A549 (cell line): ENCODE measurements at regions not wholly inside any gene's neighbourhood (a gene's known extent, or its start where the extent isn't known, plus 50 kb on each side); places are given as distances from the start of the nearest gene placed in this dataset.

Experiments used
- ATAC-seq, 2 experiments: fragments of 200-7000 bp in 1 of 2; fragments of >200 bp in 1 of 2; cut with Nextera tagmentation in 1 of 2; cut with Tn5 transposase in 1 of 2; 3 replicates each; pipeline versions ENCODE4 v1.8.0 to v1.9.1; 2018 to 2020; ENCODE audit warnings: mild to moderate bottlenecking in 1 of 2, moderate library complexity in 1 of 2
- CTCF ChIA-PET: fragments of 300-600 bp; sonication (Branson Sonifier 250); formaldehyde crosslinking; extraction: SDS; loops from one replicate; lab custom pipeline; 2021; ENCODE audit warnings: antibody characterized with exemption, inconsistent platforms; lab: Yijun Ruan, JAX
- POLR2A ChIA-PET: fragments of 350-600 bp; formaldehyde crosslinking; extraction: SDS; loops from one replicate; lab custom pipeline; 2021; ENCODE audit warnings: antibody characterized with exemption, inconsistent platforms; lab: Yijun Ruan, JAX
- DNase-seq, 2 experiments: peaks; one replicate each; pipeline versions ENCODE4 v3.0.0 to v3.0.0-alpha.2; 2011 to 2016; ENCODE audit warnings: low read depth in 1 of 2, low spot score in 1 of 2
- FAIRE-seq: peaks from 2 replicates; lab custom pipeline; 2011; peaks lifted over from hg19 to GRCh38; lab: Jason Lieb, UNC
- H3K27ac ChIP-seq, 2 experiments: fragments of >200 bp; sonication (Bioruptor Twin); formaldehyde crosslinking; 3 replicates each; pipeline ENCODE4 v1.5.1; 2016 to 2017
- H3K4me1 ChIP-seq: fragments of >200 bp; sonication (Bioruptor Twin); formaldehyde crosslinking; 3 replicates; pipeline ENCODE4 v1.6.1; 2016
- H3K4me2 ChIP-seq: fragments of >200 bp; sonication (Bioruptor Twin); formaldehyde crosslinking; 3 replicates; pipeline ENCODE4 v1.6.1; 2016
- H3K4me3 ChIP-seq: fragments of >200 bp; sonication (Bioruptor Twin); formaldehyde crosslinking; 3 replicates; pipeline ENCODE4 v1.5.1; 2016
- H3K9me3 ChIP-seq: fragments of >200 bp; sonication (Bioruptor Twin); formaldehyde crosslinking; 3 replicates; pipeline ENCODE4 v1.6.1; 2016
- CBX2 ChIP-seq: fragments of 200-600 bp; sonication (generic); IDR thresholded peaks from 2 replicates; pipeline ENCODE4 v1.6.1; 2016; ENCODE audit warnings: low read depth, mild to moderate bottlenecking, borderline replicate concordance
- CEBPB ChIP-seq, 2 experiments: fragments of >200 bp in 1 of 2; sonication (Bioruptor Twin) in 1 of 2; formaldehyde crosslinking in 1 of 2; IDR thresholded peaks; 2 replicates each; pipeline ENCODE4 v1.6.1; 2012 to 2016
- EHF ChIP-seq: fragments of 250-450 bp; sonication (Bioruptor Pico); IDR thresholded peaks from 2 replicates; pipeline ENCODE4 v1.5.0; 2020; ENCODE audit warnings: mild to moderate bottlenecking
- ESRRA ChIP-seq: fragments of 150-350 bp; IDR thresholded peaks from 2 replicates; pipeline ENCODE4 v1.6.1; 2014; ENCODE audit warnings: mild to moderate bottlenecking, low read length, borderline replicate concordance
- FOSB ChIP-seq: fragments of 250-450 bp; sonication (Bioruptor Pico); IDR thresholded peaks from 2 replicates; pipeline ENCODE4 v1.5.0; 2020; ENCODE audit warnings: mild to moderate bottlenecking, moderate library complexity
- FOSL2 ChIP-seq, 2 experiments: fragments of 450-650 bp in 1 of 2; fragments of >200 bp in 1 of 2; sonication (Bioruptor Twin) in 1 of 2; formaldehyde crosslinking; IDR thresholded peaks; 2 replicates each; pipeline versions ENCODE4 v1.5.0 to v1.6.1; 2016 to 2020; ENCODE audit warnings: mild to moderate bottlenecking in 1 of 2, moderate library complexity in 1 of 2
- HOXB13 ChIP-seq: fragments of 250-450 bp; sonication (Bioruptor Pico); IDR thresholded peaks from 2 replicates; pipeline ENCODE4 v1.5.0; 2020; ENCODE audit warnings: low read depth, mild to moderate bottlenecking, moderate library complexity
- JUN ChIP-seq, 2 experiments: fragments of >200 bp; sonication (Bioruptor Twin); formaldehyde crosslinking; IDR thresholded peaks; 2 replicates in 1 of 2; 3 replicates in 1 of 2; pipeline ENCODE4 v1.6.1; 2016 to 2017
- JUNB ChIP-seq: fragments of >200 bp; sonication (Bioruptor Twin); formaldehyde crosslinking; IDR thresholded peaks from 2 replicates; pipeline ENCODE4 v1.6.1; 2016
- MAFK ChIP-seq: fragments of 450-650 bp; IDR thresholded peaks from 2 replicates; pipeline ENCODE4 v1.6.1; 2014; ENCODE audit not compliant: partially characterized antibody
- MYC ChIP-seq: IDR thresholded peaks from 2 replicates; pipeline ENCODE4 v1.6.1; 2012; ENCODE audit warnings: mild to moderate bottlenecking, inconsistent platforms, low read length, improper control_type of control experiment, borderline replicate concordance
- POLR2A ChIP-seq: IDR thresholded peaks from 2 replicates; pipeline ENCODE4 v1.6.1; 2012; ENCODE audit warnings: mild to moderate bottlenecking, low read length
- RAD21 ChIP-seq, 2 experiments: fragments of >200 bp in 1 of 2; sonication (Bioruptor Twin) in 1 of 2; formaldehyde crosslinking in 1 of 2; IDR thresholded peaks in 1 of 2; conservative IDR thresholded peaks in 1 of 2; 2 replicates in 1 of 2; 3 replicates in 1 of 2; pipeline ENCODE4 v1.6.1; 2012 to 2018; ENCODE audit warnings: inconsistent platforms in 1 of 2
- RCOR1 ChIP-seq: fragments of 150-350 bp; IDR thresholded peaks from 2 replicates; pipeline ENCODE4 v1.6.1; 2014; ENCODE audit warnings: antibody characterized with exemption, low read length, low read depth
- RNF2 ChIP-seq: fragments of 200-600 bp; sonication (generic); IDR thresholded peaks from 2 replicates; pipeline ENCODE4 v1.6.1; 2016; ENCODE audit warnings: low read depth, mild to moderate bottlenecking, antibody characterized with exemption, moderate library complexity, borderline replicate concordance
- SMC3 ChIP-seq: fragments of >200 bp; sonication (Bioruptor Twin); formaldehyde crosslinking; IDR thresholded peaks from 3 replicates; pipeline ENCODE4 v1.6.1; 2018; ENCODE audit warnings: inconsistent platforms
- SREBF2 ChIP-seq: fragments of 450-650 bp; IDR thresholded peaks from 2 replicates; pipeline ENCODE4 v1.6.1; 2014; ENCODE audit warnings: mild to moderate bottlenecking, moderate library complexity
- ZNF302 ChIP-seq: fragments of 250-450 bp; sonication (Bioruptor Pico); IDR thresholded peaks from 2 replicates; pipeline ENCODE4 v1.9.0; 2021; ENCODE audit warnings: inconsistent platforms, mild to moderate bottlenecking, moderate library complexity
- WGBS: methylation state at CpG from one replicate; pipeline ENCODE4 v1.1.6; 2017; ENCODE audit errors: missing lambda C conversion rate; 5-methylcytosine and 5-hydroxymethylcytosine counted together
- TF ChIP-seq, protein P1 (sequence below): IDR thresholded peaks from 2 replicates; pipeline ENCODE4 v1.6.1; 2012
- TF ChIP-seq, protein P2 (sequence below): fragments of 250-450 bp; sonication (Bioruptor Pico); IDR thresholded peaks from 2 replicates; pipeline ENCODE4 v1.5.0; 2021; ENCODE audit warnings: mild to moderate bottlenecking, moderate library complexity, borderline replicate concordance
- TF ChIP-seq, protein P3 (sequence below): fragments of 200-600 bp; sonication (generic); IDR thresholded peaks from 2 replicates; pipeline ENCODE4 v1.6.1; 2016; ENCODE audit warnings: antibody characterized with exemption, mild to moderate bottlenecking, moderate library complexity
- TF ChIP-seq, protein P4 (sequence below): fragments of 150-350 bp; IDR thresholded peaks from 2 replicates; pipeline ENCODE4 v1.6.1; 2014; ENCODE audit warnings: low read depth, mild to moderate bottlenecking, low read length
- TF ChIP-seq, protein P5 (sequence below): fragments of >200 bp; sonication (Bioruptor Twin); formaldehyde crosslinking; IDR thresholded peaks from 2 replicates; pipeline ENCODE4 v1.6.1; 2016

DNA sequence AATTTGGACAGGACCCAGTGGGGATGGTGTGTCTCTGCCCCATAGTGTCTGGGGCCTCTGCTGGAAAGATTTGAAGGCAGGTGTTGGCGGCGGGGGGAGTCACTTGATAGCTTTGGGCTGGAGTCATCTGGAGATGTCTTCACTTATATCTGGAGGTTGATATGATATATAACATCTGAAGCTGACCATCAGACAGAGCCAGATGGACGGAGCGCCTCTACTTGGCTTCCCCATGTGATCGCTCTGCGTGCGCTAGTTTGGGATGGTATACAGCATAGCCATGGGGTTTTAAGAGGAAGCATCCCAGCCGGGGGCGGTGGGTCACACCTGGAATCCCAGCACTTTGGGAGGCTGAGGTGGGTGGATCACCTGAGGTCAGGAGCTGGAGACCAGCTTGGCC, 130.7 kb upstream of the NLRP1 start:
- H3K27ac ChIP-seq = no peak overlapping the region
- ATAC-seq (no peak), FAIRE-seq (no peak), DNase-seq (no peak)
- H3K4me1 ChIP-seq = peaks cover 10% of the 10 kb centered on the region; the same call in 2 of the 3 replicates
- H3K9me3 ChIP-seq = no peaks in the 10 kb centered on the region
- H3K4me2 ChIP-seq = no peak overlapping the region
- WGBS = 66% methylated on average over 9 of the region's 9 CpGs
- ChIA-PET CTCF (no interaction called here), POLR2A (no interaction called here)
- TF ChIP-seq SREBF2 = no peak
- TF ChIP-seq JUNB = no peak
- TF ChIP-seq, protein P1, sequence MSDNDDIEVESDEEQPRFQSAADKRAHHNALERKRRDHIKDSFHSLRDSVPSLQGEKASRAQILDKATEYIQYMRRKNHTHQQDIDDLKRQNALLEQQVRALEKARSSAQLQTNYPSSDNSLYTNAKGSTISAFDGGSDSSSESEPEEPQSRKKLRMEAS = no peak
- H3K4me3 ChIP-seq = no peak overlapping the region

DNA sequence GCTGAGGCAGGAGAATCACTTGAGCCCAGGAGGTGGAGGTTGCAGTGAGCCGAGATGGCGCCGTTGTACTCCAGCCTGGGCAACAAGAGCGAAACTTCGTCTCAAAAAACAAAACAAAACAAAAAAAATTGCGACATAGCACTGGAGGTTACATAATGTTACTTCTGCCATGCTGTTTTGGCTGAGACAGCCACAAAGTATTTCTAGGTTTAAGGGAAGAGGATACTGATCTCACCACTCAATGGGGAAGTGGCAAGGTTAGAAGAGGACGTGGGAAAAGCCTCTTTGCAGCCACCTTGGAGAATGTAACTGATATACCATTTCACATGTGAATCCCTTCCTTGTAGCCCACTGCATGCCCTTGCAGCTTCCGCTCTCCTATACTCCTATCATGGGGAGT, 131.2 kb upstream of the NLRP1 start:
- DNase-seq (no peak), ATAC-seq (no peak), FAIRE-seq (no peak)
- no peak overlapping the region for H3K4me3 ChIP-seq
- TF ChIP-seq ESRRA = no peak
- no peak for TF ChIP-seq CBX2
- 0 out of 4 replicates have a peak, but pooled peaks of 1 of the 2 experiments have one; percentile 10 for TF ChIP-seq CEBPB (IDR thresholded peaks at IDR 0.05)
- no peak for TF ChIP-seq FOSL2 (IDR thresholded peaks at IDR 0.05)
- TF ChIP-seq FOSL2 (CRISPR knock-in tag; IDR thresholded peaks at IDR 0.05) = no peak
- CTCF ChIA-PET = no interaction called here
- H3K27ac ChIP-seq = no peak overlapping the region
- H3K9me3 ChIP-seq = no peaks in the 10 kb centered on the region
- peaks cover 10% of the 10 kb centered on the region; the same call in 2 of the 3 replicates for H3K4me1 ChIP-seq
- no peak overlapping the region for H3K4me2 ChIP-seq
- POLR2A ChIA-PET = no interaction called here
- WGBS = 54% methylated on average over 8 of the region's 8 CpGs

DNA sequence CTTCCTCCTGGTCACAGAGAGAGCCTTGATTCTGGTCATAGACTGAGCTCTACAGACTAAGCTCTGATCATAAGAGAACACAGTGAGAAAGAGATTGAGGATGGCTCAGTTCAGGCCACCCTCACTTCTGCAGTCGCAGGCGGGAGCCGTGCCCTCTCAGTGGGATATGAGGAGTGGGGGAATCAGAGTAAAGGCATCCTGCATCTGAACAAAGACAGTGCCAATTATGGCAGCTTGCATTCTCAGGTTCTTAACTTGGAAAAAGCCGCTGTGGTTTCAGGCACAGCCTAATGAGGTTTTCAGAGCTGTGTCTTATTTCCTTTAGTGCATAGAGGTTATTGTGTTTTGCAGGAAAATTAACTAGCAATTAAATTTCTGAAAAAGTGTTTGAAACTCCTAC, 134.4 kb upstream of the NLRP1 start:
- H3K4me2 ChIP-seq = no peak overlapping the region
- CTCF ChIA-PET = interaction anchor here (0.7 to 1.6 kb wide), 5 partner anchors 11 to 703 kb away, joined by 3 to 5 read pairs (median 3); no protein-coding TSS in a partner anchor
- 80% methylated on average over 4 of the region's 4 CpGs for WGBS

DNA sequence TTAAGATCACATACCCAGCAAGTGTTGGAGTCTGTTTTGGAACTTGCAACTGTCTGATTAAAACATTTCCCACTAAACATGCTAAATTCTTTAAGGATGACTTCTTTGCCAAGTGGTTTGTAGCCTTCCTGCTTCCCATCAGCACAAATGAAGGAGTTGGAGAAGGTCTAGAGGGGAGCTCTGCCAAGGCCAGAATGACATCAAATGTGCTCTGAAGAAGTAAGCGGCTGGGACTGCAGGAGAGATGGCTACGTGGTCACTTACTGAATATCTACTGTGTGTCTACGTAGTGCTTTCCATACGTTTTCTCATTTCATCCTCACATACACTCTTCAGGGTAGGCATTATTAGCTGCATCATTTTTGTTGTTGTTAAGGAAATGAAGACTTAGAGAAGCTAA, 135.7 kb upstream of the NLRP1 start:
- no peak for DNase-seq
- ChIA-PET CTCF (interaction anchor here (1.4 to 1.6 kb wide), 3 partner anchors 13 to 17 kb away, joined by 3 to 5 read pairs (median 4); no protein-coding TSS in a partner anchor), POLR2A (no interaction called here)
- no peak overlapping the region for H3K27ac ChIP-seq
- no peak overlapping the region for H3K4me3 ChIP-seq
- WGBS = 69% methylated on average over 4 of the region's 4 CpGs
- ATAC-seq = no peak
- peaks cover 10% of the 10 kb centered on the region; the same call in 2 of the 3 replicates for H3K4me1 ChIP-seq
- H3K4me2 ChIP-seq = no peak overlapping the region
- 0 out of 3 replicates have a peak, but pooled peaks cover 8% of the 10 kb centered on the region for H3K9me3 ChIP-seq
- no peak for FAIRE-seq
- TF ChIP-seq, protein P2, sequence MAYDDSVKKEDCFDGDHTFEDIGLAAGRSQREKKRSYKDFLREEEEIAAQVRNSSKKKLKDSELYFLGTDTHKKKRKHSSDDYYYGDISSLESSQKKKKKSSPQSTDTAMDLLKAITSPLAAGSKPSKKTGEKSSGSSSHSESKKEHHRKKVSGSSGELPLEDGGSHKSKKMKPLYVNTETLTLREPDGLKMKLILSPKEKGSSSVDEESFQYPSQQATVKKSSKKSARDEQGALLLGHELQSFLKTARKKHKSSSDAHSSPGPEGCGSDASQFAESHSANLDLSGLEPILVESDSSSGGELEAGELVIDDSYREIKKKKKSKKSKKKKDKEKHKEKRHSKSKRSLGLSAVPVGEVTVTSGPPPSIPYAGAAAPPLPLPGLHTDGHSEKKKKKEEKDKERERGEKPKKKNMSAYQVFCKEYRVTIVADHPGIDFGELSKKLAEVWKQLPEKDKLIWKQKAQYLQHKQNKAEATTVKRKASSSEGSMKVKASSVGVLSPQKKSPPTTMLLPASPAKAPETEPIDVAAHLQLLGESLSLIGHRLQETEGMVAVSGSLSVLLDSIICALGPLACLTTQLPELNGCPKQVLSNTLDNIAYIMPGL (CRISPR knock-in tag) = no peak
- no peak for TF ChIP-seq JUN (IDR thresholded peaks at IDR 0.05)
- TF ChIP-seq RCOR1 = no peak
- TF ChIP-seq, protein P3, sequence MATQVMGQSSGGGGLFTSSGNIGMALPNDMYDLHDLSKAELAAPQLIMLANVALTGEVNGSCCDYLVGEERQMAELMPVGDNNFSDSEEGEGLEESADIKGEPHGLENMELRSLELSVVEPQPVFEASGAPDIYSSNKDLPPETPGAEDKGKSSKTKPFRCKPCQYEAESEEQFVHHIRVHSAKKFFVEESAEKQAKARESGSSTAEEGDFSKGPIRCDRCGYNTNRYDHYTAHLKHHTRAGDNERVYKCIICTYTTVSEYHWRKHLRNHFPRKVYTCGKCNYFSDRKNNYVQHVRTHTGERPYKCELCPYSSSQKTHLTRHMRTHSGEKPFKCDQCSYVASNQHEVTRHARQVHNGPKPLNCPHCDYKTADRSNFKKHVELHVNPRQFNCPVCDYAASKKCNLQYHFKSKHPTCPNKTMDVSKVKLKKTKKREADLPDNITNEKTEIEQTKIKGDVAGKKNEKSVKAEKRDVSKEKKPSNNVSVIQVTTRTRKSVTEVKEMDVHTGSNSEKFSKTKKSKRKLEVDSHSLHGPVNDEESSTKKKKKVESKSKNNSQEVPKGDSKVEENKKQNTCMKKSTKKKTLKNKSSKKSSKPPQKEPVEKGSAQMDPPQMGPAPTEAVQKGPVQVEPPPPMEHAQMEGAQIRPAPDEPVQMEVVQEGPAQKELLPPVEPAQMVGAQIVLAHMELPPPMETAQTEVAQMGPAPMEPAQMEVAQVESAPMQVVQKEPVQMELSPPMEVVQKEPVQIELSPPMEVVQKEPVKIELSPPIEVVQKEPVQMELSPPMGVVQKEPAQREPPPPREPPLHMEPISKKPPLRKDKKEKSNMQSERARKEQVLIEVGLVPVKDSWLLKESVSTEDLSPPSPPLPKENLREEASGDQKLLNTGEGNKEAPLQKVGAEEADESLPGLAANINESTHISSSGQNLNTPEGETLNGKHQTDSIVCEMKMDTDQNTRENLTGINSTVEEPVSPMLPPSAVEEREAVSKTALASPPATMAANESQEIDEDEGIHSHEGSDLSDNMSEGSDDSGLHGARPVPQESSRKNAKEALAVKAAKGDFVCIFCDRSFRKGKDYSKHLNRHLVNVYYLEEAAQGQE = no peak
- TF ChIP-seq, protein P4, sequence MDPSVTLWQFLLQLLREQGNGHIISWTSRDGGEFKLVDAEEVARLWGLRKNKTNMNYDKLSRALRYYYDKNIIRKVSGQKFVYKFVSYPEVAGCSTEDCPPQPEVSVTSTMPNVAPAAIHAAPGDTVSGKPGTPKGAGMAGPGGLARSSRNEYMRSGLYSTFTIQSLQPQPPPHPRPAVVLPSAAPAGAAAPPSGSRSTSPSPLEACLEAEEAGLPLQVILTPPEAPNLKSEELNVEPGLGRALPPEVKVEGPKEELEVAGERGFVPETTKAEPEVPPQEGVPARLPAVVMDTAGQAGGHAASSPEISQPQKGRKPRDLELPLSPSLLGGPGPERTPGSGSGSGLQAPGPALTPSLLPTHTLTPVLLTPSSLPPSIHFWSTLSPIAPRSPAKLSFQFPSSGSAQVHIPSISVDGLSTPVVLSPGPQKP = no peak
- TF ChIP-seq EHF (CRISPR knock-in tag) = no peak
- TF ChIP-seq, protein P5, sequence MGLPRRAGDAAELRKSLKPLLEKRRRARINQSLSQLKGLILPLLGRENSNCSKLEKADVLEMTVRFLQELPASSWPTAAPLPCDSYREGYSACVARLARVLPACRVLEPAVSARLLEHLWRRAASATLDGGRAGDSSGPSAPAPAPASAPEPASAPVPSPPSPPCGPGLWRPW = no peak
- no peak for TF ChIP-seq SMC3
- TF ChIP-seq, protein P1 = no peak

More for the DNA sequence above, 134.4 kb upstream of the NLRP1 start:
- Histone ChIP-seq H3K4me1 (peaks cover 10% of the 10 kb centered on the region; the same call in 2 of the 3 replicates), H3K27ac (no peak overlapping the region), H3K9me3 (no peaks in the 10 kb centered on the region), H3K4me3 (no peak overlapping the region)
- POLR2A ChIA-PET = no interaction called here
- peak; percentile 22 to 48; a peak in 3 of 6 replicates for ATAC-seq
- DNase-seq = no peak
- no peak for TF ChIP-seq RAD21 (conservative IDR thresholded peaks at IDR 0.05 in 1 of 2, IDR thresholded peaks at IDR 0.05 in 1 of 2)
- TF ChIP-seq, protein P2 (CRISPR knock-in tag) = no peak
- TF ChIP-seq HOXB13 (CRISPR knock-in tag) = no peak
- no peak for TF ChIP-seq MYC
- no peak for TF ChIP-seq POLR2A
- no peak for TF ChIP-seq MAFK
- no peak for TF ChIP-seq EHF (CRISPR knock-in tag)
- TF ChIP-seq ZNF302 (CRISPR knock-in tag) = no peak
- no peak for TF ChIP-seq RNF2
- no peak for TF ChIP-seq FOSB (CRISPR knock-in tag)
- no peak for FAIRE-seq
